Spleen (tissue), 11 donors: ENCODE measurements at regions not wholly inside any gene's neighbourhood (a gene's known extent, or its start where the extent isn't known, plus 50 kb on each side); places are given as distances from the start of the nearest gene placed in this dataset.

ENCODE experiments used
- DNase-seq: peaks from one replicate; pipeline ENCODE4 v3.0.0-alpha.2; 2020
- H3K27ac ChIP-seq, 8 donors: fragments of 200-600 bp; sonication (generic) in 7 of 8; 1 replicate in 4 of 8; 2 replicates in 4 of 8; pipeline versions ENCODE4 v1.5.0 to v1.8.0; 2016 to 2021; ENCODE audit warnings: inconsistent platforms in 4 of 8, mild to moderate bottlenecking in 4 of 8, moderate library complexity in 1 of 8
- H3K27me3 ChIP-seq, 7 donors: fragments of 200-600 bp; sonication (generic) in 6 of 7; replicated peaks in 1 of 7; 1 replicate in 4 of 7; 2 replicates in 3 of 7; pipeline versions ENCODE4 v1.5.0 to v1.8.0; 2016 to 2021; ENCODE audit warnings: inconsistent platforms in 3 of 7, mild to moderate bottlenecking in 1 of 7
- H3K36me3 ChIP-seq, 6 donors: fragments of 200-600 bp; sonication (generic) in 5 of 6; 1 replicate in 4 of 6; 2 replicates in 2 of 6; pipeline versions ENCODE4 v1.5.0 to v1.8.0; 2016 to 2021; ENCODE audit warnings: inconsistent platforms in 2 of 6
- H3K4me1 ChIP-seq, 6 donors: fragments of 200-600 bp; sonication (generic) in 5 of 6; 1 replicate in 3 of 6; 2 replicates in 3 of 6; pipeline versions ENCODE4 v1.5.0 to v1.8.0; 2016 to 2021; ENCODE audit warnings: inconsistent platforms in 3 of 6
- H3K4me3 ChIP-seq, 8 donors: fragments of 200-600 bp; sonication (generic) in 7 of 8; 1 replicate in 4 of 8; 2 replicates in 4 of 8; pipeline versions ENCODE4 v1.5.0 to v1.8.0; 2016 to 2021; ENCODE audit warnings: inconsistent platforms in 4 of 8, mild to moderate bottlenecking in 4 of 8, moderate library complexity in 2 of 8
- H3K9me3 ChIP-seq, 8 donors: fragments of 200-600 bp; sonication (generic) in 7 of 8; 1 replicate in 4 of 8; 2 replicates in 4 of 8; pipeline versions ENCODE4 v1.5.0 to v1.8.0; 2016 to 2021; ENCODE audit warnings: inconsistent platforms in 4 of 8
- POLR2A ChIP-seq, 3 donors: fragments of 450-650 bp; IDR thresholded peaks; one replicate each; pipeline ENCODE4 v1.5.1; 2017; ENCODE audit warnings: antibody characterized with exemption in 3 of 3, mild to moderate bottlenecking in 1 of 3
- POLR2AphosphoS5 ChIP-seq, 3 donors: sonication (generic); formaldehyde crosslinking; IDR thresholded peaks; one replicate each; pipeline ENCODE4 v1.5.1; 2017; ENCODE audit warnings: antibody characterized with exemption in 3 of 3
- WGBS, 5 donors: extraction: QIAGEN DNeasy Blood & Tissue Kit in 3 of 5; methylation state at CpG; one replicate each; pipeline versions ENCODE4 v1.1.5 to v1.1.7; 2013 to 2018; 5-methylcytosine and 5-hydroxymethylcytosine counted together
- intact Hi-C: fragments of 100-400 bp; cut with DNase I; formaldehyde crosslinking; loops from one replicate; pipeline ENCODE4 v1.15.0; 2023; ENCODE audit warnings: low total_unique reads
- TF ChIP-seq, protein P1 (sequence below), 11 experiments: fragments of 200-600 bp in 7 of 11; fragments of 450-650 bp in 4 of 11; sonication (generic) in 4 of 11; IDR thresholded peaks in 8 of 11; conservative IDR thresholded peaks in 3 of 11; 1 replicate in 7 of 11; 2 replicates in 4 of 11; pipeline versions ENCODE4 v1.4.0 to v1.8.0; 2016 to 2021; ENCODE audit warnings: antibody characterized with exemption in 11 of 11, inconsistent platforms in 4 of 11, mild to moderate bottlenecking in 1 of 11
- donor health status: healthy with polysubstance abuse.
- donor health status: DM: no; HTN: no; CAD: no; lungs with moderate emphysema.
- donor health status: DM: no; HTN: no; CAD: no.
- donor health status: Bipolar disorder and iron deficiency.
- donor health status: healthy.
- donor health status: DM: no; HTN: no; CAD: no.
- donor health status: DM: yes; HTN: yes; CAD: no.

DNA sequence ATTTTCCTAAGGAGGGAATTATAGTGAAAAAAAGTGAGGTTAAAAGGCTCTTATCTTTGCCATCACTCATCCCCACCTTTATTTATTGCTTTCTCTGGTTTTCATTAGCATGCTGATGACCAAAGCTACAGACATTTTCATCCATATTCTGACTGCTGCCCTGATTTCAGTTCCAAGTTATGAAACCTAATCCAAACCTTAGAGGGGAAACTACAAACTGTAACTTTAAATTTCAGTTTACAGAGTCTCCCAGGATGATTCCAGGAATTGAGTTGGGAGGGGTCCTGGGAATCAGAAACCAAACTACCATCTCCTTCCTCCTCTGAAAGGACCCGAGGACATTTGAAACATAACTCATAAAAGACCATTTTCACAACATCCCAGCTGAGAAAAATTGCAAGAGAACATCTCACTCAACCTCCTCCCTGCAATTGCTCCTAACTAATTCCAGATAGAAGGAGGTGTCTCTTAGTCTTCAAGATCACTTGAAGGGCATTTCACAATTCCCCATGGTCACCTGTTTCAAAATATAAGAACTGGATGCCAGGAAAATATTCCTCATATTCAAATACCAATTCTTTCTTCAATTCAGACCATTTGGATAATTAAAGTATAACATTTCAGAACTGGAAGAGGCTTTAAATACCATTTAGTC is 520.6 kb downstream of the TNS1 start:
- intact Hi-C loops, result no loop called here
- no peaks in the 10 kb centered on the region for H3K36me3 ChIP-seq
- no peak overlapping the region for H3K4me3 ChIP-seq
- no peaks in the 10 kb centered on the region for H3K9me3 ChIP-seq
- no peak overlapping the region for H3K27ac ChIP-seq
- H3K27me3 ChIP-seq, result no peaks in the 10 kb centered on the region
- DNase-seq, result no peak
- no peak for TF ChIP-seq POLR2AphosphoS5 (IDR thresholded peaks at IDR 0.05)
- H3K4me1 ChIP-seq, result peaks cover 0 to 9% (median 0%) of the 10 kb centered on the region in 6 donors
- 50 to 70% (median 65%) methylated on average over 1 of the region's 1 CpG for whole genome bisulfite sequencing, 5 donors

DNA sequence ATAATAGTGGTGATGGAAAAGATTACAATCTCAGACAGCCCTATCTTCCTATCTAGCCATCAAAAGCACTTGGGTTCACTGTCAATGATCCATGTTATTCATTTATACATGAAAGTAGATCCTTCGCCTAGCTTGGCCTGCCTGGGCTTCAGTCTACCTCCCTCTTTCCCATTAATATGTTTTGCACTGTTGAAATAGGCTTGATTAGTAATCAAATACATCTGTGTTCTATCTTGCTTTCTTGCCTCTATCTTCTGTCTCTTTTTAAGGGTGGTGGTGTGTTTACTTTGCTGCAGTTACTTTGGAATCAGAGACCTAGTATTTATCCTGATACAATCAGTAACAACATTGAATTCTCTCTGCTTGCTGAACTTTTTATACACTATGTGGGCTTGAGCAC is 521.2 kb downstream of the TNS1 start:
- Histone ChIP-seq H3K9me3 (no peaks in the 10 kb centered on the region), H3K27me3 (no peaks in the 10 kb centered on the region), H3K36me3 (no peaks in the 10 kb centered on the region), H3K4me3 (no peak overlapping the region), H3K27ac (no peak overlapping the region), H3K4me1 (peaks cover 0 to 9% (median 0%) of the 10 kb centered on the region in 6 donors)
- no peak for DNase-seq
- TF ChIP-seq POLR2AphosphoS5 (IDR thresholded peaks at IDR 0.05) (no peak), POLR2A (IDR thresholded peaks at IDR 0.05) (no peak)
- TF ChIP-seq, protein P1, sequence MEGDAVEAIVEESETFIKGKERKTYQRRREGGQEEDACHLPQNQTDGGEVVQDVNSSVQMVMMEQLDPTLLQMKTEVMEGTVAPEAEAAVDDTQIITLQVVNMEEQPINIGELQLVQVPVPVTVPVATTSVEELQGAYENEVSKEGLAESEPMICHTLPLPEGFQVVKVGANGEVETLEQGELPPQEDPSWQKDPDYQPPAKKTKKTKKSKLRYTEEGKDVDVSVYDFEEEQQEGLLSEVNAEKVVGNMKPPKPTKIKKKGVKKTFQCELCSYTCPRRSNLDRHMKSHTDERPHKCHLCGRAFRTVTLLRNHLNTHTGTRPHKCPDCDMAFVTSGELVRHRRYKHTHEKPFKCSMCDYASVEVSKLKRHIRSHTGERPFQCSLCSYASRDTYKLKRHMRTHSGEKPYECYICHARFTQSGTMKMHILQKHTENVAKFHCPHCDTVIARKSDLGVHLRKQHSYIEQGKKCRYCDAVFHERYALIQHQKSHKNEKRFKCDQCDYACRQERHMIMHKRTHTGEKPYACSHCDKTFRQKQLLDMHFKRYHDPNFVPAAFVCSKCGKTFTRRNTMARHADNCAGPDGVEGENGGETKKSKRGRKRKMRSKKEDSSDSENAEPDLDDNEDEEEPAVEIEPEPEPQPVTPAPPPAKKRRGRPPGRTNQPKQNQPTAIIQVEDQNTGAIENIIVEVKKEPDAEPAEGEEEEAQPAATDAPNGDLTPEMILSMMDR (IDR thresholded peaks at IDR 0.05 in 8 of 11, conservative IDR thresholded peaks at IDR 0.05 in 3 of 11), result no peak
- intact Hi-C loops, result no loop called here
- WGBS, 5 donors, result 88 to 97% (median 91%) methylated on average over 1 of the region's 1 CpG

GRCh38 chr2:217479566-217479965 is 523.2 kb downstream of the TNS1 start:
- H3K36me3 ChIP-seq, result no peaks in the 10 kb centered on the region
- no peak for DNase-seq
- no peaks in the 10 kb centered on the region for H3K9me3 ChIP-seq
- no peaks in the 10 kb centered on the region for H3K27me3 ChIP-seq
- H3K27ac ChIP-seq, result no peak overlapping the region
- peaks cover 0 to 13% (median 0%) of the 10 kb centered on the region in 6 donors for H3K4me1 ChIP-seq
- TF ChIP-seq POLR2AphosphoS5 (IDR thresholded peaks at IDR 0.05) (no peak), POLR2A (IDR thresholded peaks at IDR 0.05) (no peak)
- TF ChIP-seq, protein P1 (IDR thresholded peaks at IDR 0.05 in 8 of 11, conservative IDR thresholded peaks at IDR 0.05 in 3 of 11), result no peak
- 69 to 91% (median 84%) methylated on average over 4 of the region's 4 CpGs for WGBS, 5 donors
- no peak overlapping the region for H3K4me3 ChIP-seq
- intact Hi-C loops, result no loop called here

- Histone ChIP-seq H3K4me3 (no peak overlapping the region), H3K4me1 (peaks cover 0 to 13% (median 0%) of the 10 kb centered on the region in 6 donors), H3K27ac (no peak overlapping the region), H3K27me3 (no peaks in the 10 kb centered on the region), H3K9me3 (no peaks in the 10 kb centered on the region), H3K36me3 (no peaks in the 10 kb centered on the region)
- no peak for DNase-seq
- 64 to 70% (median 68%) methylated on average over 9 of the region's 9 CpGs for WGBS, 5 donors
- TF ChIP-seq, protein P1 (IDR thresholded peaks at IDR 0.05 in 8 of 11, conservative IDR thresholded peaks at IDR 0.05 in 3 of 11), result no peak
- TF ChIP-seq POLR2AphosphoS5 (IDR thresholded peaks at IDR 0.05), result no peak
- TF ChIP-seq POLR2A (IDR thresholded peaks at IDR 0.05), result no peak
- intact Hi-C loops, result no loop called here
These were observed 523.9 kb downstream of the TNS1 start for GRCh38 chr2:217478831-217479455.
